Pancreas (tissue), 10 donors: ENCODE measurements at regions not wholly inside any gene's neighbourhood (a gene's known extent, or its start where the extent isn't known, plus 50 kb on each side); places are given as distances from the start of the nearest gene placed in this dataset.

Experiments
- ATAC-seq, 4 donors: fragments of 200-7000 bp; cut with Tn5 transposase; one replicate each; pipeline versions ENCODE4 v1.8.0 to v1.9.1; 2020; ENCODE audit warnings: mild to moderate bottlenecking in 4 of 4, moderate library complexity in 4 of 4
- DNase-seq, 6 donors: peaks; one replicate each; pipeline ENCODE4 v3.0.0-alpha.2; 2020
- FAIRE-seq: peaks from 2 replicates; lab custom pipeline; 2012; peaks lifted over from hg19 to GRCh38; lab: Jason Lieb, UNC
- H3K27ac ChIP-seq, 4 donors: fragments of 200-600 bp; sonication (generic); 1 replicate in 3 of 4; 2 replicates in 1 of 4; pipeline versions ENCODE4 v1.5.0 to v1.8.0; 2020
- H3K27me3 ChIP-seq, 4 donors: fragments of 200-600 bp; one replicate each; pipeline ENCODE4 v1.8.0; 2021
- H3K36me3 ChIP-seq, 3 donors: fragments of 200-600 bp; sonication (generic) in 1 of 3; one replicate each; pipeline versions ENCODE4 v1.5.0 to v1.8.0; 2020 to 2021
- H3K4me1 ChIP-seq, 3 donors: fragments of 200-600 bp; one replicate each; pipeline ENCODE4 v1.8.0; 2021
- H3K4me3 ChIP-seq, 4 donors: fragments of 200-600 bp; sonication (generic) in 2 of 4; one replicate each; pipeline versions ENCODE4 v1.5.0 to v1.8.0; 2020 to 2021
- H3K9me3 ChIP-seq, 4 donors: fragments of 200-600 bp; one replicate each; pipeline ENCODE4 v1.8.0; 2021
- WGBS, 2 donors: extraction: QIAGEN DNeasy Blood & Tissue Kit; methylation state at CpG; one replicate each; pipeline ENCODE4 v1.1.7; 2013; 5-methylcytosine and 5-hydroxymethylcytosine counted together
- intact Hi-C, 3 donors: fragments of 100-400 bp; cut with DNase I; formaldehyde crosslinking; loops; one replicate each; pipeline versions ENCODE4 v1.11.1 to v1.14.2; 2022
- TF ChIP-seq, protein P1 (sequence below), 4 donors: fragments of 200-600 bp; sonication (generic) in 3 of 4; IDR thresholded peaks; one replicate each; pipeline versions ENCODE4 v1.5.0 to v1.8.0; 2021; ENCODE audit warnings: antibody characterized with exemption in 4 of 4
- donor health status: healthy with polysubstance abuse.
- donor health status: DM: no; HTN: no; CAD: no; lungs with moderate emphysema.
- donor health status: DM: no; HTN: no; CAD: no.
- donor health status: control.
- donor health status: control.
- donor health status: Bipolar disorder and iron deficiency.
- donor health status: DM: yes; HTN: yes; CAD: no.
- donor health status: DM: no; HTN: no; CAD: no.
- donor health status: DM: no; HTN: no; CAD: no.
- donor health status: DM: yes; HTN: yes; CAD: no.

DNA sequence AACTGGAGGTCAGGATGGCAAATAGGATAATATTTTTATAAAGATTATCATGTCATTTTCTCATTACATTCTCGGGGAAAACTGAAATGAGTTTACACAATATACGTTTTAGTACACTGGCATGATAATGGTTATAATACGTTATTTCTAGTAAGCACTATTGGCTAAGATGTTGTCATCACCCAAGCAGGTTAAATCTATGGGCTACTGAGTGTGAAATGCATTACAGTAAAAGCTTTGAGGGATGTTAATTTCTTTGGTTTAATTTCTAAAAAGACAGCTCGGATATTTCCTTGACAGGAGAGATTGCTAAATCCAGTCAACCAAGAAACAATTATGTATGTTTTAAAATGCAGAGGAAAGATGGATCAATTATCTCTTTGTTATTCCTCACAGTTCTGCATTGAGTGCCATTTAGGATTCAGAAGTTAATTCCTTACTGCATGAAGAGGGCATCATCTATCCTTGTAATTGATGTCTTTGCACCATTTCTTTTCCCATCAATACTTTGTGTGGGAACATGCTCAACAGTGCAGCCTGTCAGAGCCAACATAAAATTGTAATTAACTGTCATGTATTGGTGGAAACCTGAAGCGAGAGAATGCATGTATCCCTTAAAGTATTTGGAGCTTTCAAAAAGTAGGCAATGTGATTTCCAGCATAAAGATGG, 222.4 kb upstream of the ZP4 start:
- Histone ChIP-seq H3K36me3 (no peaks in the 10 kb centered on the region), H3K27me3 (no peaks in the 10 kb centered on the region), H3K9me3 (no peaks in the 10 kb centered on the region), H3K4me1 (no peaks in the 10 kb centered on the region), H3K27ac (no peak overlapping the region), H3K4me3 (no peak overlapping the region)
- 52 to 59% methylated on average over 5 of the region's 5 CpGs for whole genome bisulfite sequencing, 2 donors
- ATAC-seq (no peak), DNase-seq (no peak), FAIRE-seq (no peak)
- intact Hi-C loops, result no loop called here
- TF ChIP-seq, protein P1, sequence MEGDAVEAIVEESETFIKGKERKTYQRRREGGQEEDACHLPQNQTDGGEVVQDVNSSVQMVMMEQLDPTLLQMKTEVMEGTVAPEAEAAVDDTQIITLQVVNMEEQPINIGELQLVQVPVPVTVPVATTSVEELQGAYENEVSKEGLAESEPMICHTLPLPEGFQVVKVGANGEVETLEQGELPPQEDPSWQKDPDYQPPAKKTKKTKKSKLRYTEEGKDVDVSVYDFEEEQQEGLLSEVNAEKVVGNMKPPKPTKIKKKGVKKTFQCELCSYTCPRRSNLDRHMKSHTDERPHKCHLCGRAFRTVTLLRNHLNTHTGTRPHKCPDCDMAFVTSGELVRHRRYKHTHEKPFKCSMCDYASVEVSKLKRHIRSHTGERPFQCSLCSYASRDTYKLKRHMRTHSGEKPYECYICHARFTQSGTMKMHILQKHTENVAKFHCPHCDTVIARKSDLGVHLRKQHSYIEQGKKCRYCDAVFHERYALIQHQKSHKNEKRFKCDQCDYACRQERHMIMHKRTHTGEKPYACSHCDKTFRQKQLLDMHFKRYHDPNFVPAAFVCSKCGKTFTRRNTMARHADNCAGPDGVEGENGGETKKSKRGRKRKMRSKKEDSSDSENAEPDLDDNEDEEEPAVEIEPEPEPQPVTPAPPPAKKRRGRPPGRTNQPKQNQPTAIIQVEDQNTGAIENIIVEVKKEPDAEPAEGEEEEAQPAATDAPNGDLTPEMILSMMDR (IDR thresholded peaks at IDR 0.05), result no peak

DNA sequence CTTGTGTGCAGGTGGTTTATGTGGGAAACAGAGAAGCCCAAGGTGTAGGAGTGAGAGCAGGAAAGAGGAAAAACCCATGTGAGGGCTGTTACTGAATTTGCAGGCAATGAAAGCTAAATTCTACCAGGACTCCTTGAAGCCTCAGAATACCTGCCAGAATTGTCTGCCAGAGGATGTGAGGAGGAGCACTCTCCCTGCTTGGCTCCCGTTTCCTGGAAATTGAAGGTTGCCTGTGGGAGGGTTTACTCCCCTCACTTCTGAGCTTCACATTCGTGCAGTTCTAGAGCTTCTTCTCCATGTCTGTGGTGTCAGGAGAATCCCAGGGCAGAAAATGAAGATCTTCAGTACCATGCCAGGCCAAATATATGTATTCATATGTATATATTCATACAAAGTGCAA, 220.8 kb upstream of the ZP4 start:
- no peaks in the 10 kb centered on the region for H3K27me3 ChIP-seq
- no peaks in the 10 kb centered on the region for H3K36me3 ChIP-seq
- TF ChIP-seq, protein P1 (IDR thresholded peaks at IDR 0.05), result no peak
- H3K4me1 ChIP-seq, result no peaks in the 10 kb centered on the region
- ATAC-seq, result no peak
- H3K9me3 ChIP-seq, result no peaks in the 10 kb centered on the region
- 48 to 50% methylated on average over 2 of the region's 2 CpGs for WGBS, 2 donors
- intact Hi-C loops, result no loop called here
- no peak overlapping the region for H3K4me3 ChIP-seq
- no peak for DNase-seq
- no peak for FAIRE-seq
- H3K27ac ChIP-seq, result no peak overlapping the region

DNA sequence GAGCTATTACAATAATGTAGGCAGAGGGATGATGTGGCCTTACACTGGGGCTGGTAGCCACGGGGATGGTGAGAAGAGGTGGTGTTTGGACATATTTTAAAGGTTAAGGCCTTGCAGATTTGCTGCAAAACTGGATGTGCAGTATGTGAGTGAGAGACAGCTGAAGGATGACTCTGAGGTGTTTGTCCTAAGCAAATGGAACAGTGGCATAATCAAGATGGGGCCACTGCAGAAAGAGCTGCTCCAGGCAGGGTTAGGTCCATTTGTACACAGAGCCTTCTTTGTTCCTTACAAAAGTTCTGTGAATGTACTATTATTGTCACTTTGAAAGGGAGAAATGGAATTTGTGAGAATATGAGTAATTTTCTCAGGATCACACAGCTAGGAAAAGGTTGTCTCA, 220.4 kb upstream of the ZP4 start:
- TF ChIP-seq, protein P1 (IDR thresholded peaks at IDR 0.05), result no peak
- Histone ChIP-seq H3K9me3 (no peaks in the 10 kb centered on the region), H3K27ac (no peak overlapping the region), H3K4me3 (no peak overlapping the region), H3K27me3 (no peaks in the 10 kb centered on the region), H3K4me1 (no peaks in the 10 kb centered on the region), H3K36me3 (no peaks in the 10 kb centered on the region)
- ATAC-seq (no peak), DNase-seq (no peak), FAIRE-seq (no peak)
- 31 to 45% methylated on average over 1 of the region's 1 CpG for WGBS, 2 donors
- intact Hi-C loops, result no loop called here

DNA sequence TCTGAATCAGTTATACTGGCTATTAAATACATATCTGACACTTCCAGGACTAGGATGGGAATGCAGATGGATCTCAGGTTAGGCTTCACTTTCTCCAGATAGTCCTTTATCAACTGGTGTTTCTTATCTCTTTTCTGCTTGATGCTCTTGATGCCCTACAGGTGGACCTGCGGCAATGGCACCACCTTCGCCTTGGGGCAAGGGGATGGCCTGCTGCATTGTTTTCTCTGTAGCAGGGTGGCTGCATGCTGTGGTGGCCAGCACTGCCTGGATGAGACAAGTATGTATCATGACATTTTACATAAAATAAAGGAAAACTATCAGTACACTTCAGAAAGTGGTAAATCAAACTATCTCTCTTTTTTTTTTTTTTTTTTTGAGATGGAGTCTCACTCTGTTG, 217.7 kb upstream of the ZP4 start:
- ATAC-seq, result no peak
- Histone ChIP-seq H3K9me3 (no peaks in the 10 kb centered on the region), H3K36me3 (no peaks in the 10 kb centered on the region), H3K4me3 (no peak overlapping the region), H3K27ac (no peak overlapping the region), H3K27me3 (no peaks in the 10 kb centered on the region), H3K4me1 (no peaks in the 10 kb centered on the region)
- DNase-seq, result no peak
- TF ChIP-seq, protein P1 (IDR thresholded peaks at IDR 0.05), result no peak
- no peak for FAIRE-seq
- 74 to 85% methylated on average over 2 of the region's 2 CpGs for WGBS, 2 donors
- intact Hi-C loops, result no loop called here

DNA sequence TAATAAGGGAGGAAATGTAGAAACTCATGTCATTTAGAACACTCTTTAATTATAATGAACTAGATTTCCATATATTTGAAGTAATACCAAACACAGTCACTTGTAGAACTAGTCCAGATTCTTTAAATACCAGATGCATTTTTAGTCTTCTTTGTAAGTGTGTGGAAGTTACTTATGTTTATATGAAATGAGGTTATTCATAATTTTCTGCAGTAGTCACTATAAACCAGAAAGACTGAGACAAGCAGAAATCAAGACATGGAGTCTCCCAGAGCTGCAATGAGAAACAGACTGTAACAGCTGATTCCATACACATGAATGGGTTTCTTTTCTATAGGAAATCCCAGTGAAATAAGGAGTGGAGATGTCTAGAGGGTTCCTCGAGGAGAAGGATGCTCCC, 216.6 kb upstream of the ZP4 start:
- ATAC-seq, result no peak
- H3K4me3 ChIP-seq, result no peak overlapping the region
- 51 to 81% methylated on average over 1 of the region's 1 CpG for WGBS, 2 donors
- intact Hi-C loops, result no loop called here
- no peaks in the 10 kb centered on the region for H3K27me3 ChIP-seq
- FAIRE-seq, result no peak
- H3K36me3 ChIP-seq, result no peaks in the 10 kb centered on the region
- no peak for DNase-seq
- TF ChIP-seq, protein P1 (IDR thresholded peaks at IDR 0.05), result no peak
- H3K4me1 ChIP-seq, result no peaks in the 10 kb centered on the region
- no peaks in the 10 kb centered on the region for H3K9me3 ChIP-seq
- no peak overlapping the region for H3K27ac ChIP-seq
